Hematopoietic multipotent progenitor cell (in vitro differentiated cells): ENCODE measurements at regions not wholly inside any gene's neighbourhood (a gene's known extent, or its start where the extent isn't known, plus 50 kb on each side); places are given as distances from the start of the nearest gene placed in this dataset.
A peak's percentile ranks its signal among the peaks of the same experiment; 100 is the strongest.

Source experiments
- DNase-seq, 3 donors: peaks; one replicate each; pipeline ENCODE4 v3.0.0-alpha.2; 2011 to 2015; ENCODE audit warnings: low read depth in 2 of 3, low spot score in 2 of 3

GRCh38 chr10:33532901-33533300, 198.4 kb upstream of the NRP1 start:
- DNase-seq: no peak

DNA sequence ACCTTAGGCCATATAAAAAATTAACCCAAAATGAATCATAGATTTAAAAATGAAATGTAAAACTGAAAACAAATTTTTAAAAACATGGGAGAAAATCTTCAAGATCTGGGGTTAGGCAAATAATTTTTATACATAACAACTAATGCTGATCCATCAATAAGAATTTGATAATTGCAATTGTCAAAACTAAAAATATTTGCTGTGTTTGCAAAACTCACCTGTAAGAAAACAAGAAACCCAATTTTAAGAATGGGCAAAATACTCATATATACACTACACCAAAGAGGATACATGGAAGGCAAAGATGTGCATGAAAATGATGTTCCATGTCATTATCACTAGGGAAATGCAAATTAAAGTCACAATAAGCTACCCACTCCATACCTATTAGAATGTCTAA, 194.8 kb upstream of the NRP1 start:
- DNase-seq: no peak

DNA sequence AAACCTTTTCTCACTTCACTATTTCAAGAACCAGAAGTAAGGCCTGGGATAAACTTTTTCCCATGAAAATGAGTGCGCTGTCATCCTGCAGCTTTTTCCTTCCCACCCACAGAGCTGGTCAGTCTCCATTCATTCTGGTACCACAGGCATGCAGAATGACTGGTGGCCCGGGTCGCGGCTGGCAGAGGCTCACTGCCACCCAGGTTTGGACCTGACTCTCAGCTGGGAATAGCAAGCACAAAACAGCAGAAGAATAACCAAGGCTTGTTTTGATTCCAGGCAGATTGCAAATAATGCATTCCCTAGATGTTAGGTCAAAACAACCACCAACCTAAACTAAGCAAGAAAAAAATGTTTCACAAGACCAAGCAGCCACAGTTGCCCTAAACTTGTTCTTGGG, 190.5 kb upstream of the NRP1 start:
- no peak for DNase-seq

DNA sequence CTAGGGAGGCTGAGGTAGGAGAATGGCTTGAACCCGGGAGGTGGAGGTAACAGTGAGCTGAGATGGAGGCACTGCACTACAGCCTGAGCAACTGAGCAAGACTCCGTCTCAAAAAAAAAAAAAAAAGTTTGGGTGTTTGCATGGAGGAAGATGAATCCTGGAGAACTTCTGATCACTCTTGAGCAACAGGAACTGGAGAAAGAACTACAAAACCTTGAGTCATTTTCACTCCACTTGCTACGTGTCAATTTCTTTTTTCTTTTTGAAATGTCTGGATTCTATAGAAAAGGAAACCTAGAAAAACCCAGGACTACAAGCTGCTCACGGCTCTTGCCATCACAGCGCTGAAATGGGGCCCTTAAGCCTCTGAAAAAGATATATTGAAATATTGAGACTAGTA, 189.6 kb upstream of the NRP1 start:
- no peak for DNase-seq

- no peak for DNase-seq
Measured at GRCh38 chr10:33523236-33523792, 188.8 kb upstream of the NRP1 start.

GRCh38 chr10:33521904-33522303, 187.4 kb upstream of the NRP1 start:
- DNase-seq: no peak

- no peak for DNase-seq
Measured at GRCh38 chr10:33521062-33521461, 186.6 kb upstream of the NRP1 start.

- no peak for DNase-seq
Measured at GRCh38 chr10:33520223-33520622, 185.8 kb upstream of the NRP1 start.

DNA sequence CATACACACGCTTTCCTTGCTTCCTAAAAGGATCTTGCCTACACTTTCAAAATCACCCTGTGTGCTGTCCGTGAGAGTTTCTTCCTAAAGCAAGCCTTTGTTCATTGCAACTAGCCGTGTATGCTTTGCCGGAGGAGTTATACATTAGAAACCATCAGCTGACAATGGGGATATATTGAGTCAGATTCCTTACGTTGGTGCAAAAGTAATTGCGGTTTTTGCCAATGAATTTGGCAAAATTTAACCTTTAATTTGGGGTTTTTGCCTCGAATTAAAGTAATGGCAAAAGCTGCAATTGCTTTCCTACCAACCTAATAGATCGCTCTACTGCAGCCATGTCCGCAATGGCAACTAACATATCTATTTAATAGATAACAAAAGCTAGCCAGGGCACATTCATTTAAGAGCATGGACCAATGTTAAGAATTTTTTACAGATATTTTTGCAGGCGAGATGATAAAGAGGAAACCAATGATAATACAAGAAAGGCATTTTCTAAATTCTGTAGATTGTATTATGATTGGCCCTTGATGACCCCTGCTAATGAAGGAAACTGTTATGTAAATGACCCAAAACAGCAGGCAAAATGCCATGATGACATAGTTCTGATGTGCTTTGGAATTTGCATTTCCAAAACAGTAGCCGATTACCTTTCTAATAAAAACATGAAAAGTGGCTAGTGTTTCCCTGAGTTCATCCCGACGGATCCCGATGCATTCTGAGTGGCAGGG, 184.8 kb upstream of the NRP1 start:
- no peak for DNase-seq

- no peak for DNase-seq
Measured at GRCh38 chr10:33510206-33510605, 175.7 kb upstream of the NRP1 start.

DNA sequence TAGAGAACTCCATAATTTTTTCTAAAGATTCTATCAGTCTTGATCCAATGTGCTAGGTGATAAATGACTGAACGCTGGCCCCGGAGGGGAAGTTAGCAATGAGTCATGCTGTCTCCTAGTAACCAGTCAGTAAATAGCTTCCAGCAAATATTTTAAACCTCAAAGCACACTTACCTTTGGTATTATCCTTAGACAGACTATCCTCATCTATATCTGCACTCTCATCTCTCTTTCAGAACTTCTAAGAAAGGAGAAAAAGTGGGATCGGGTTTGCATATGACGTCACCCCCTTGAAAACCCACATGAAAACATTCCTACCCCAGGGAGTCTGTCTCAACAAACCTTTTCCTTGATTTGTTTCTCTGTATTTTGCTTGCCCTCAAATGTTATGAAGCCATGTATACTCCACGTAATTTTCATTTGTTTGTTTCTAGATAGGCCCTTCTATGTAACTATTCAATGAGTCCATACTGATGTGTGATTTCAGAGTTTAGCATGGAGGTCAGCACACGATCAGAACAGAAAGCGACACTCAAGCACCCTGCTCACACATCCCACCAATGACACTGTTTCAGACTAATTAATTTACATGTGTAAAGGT, 174.9 kb upstream of the NRP1 start:
- DNase-seq: peak in 2 of 3 donors; percentile 74 to 81

GRCh38 chr10:33507662-33508425, 173.4 kb upstream of the NRP1 start:
- DNase-seq: no peak

DNA sequence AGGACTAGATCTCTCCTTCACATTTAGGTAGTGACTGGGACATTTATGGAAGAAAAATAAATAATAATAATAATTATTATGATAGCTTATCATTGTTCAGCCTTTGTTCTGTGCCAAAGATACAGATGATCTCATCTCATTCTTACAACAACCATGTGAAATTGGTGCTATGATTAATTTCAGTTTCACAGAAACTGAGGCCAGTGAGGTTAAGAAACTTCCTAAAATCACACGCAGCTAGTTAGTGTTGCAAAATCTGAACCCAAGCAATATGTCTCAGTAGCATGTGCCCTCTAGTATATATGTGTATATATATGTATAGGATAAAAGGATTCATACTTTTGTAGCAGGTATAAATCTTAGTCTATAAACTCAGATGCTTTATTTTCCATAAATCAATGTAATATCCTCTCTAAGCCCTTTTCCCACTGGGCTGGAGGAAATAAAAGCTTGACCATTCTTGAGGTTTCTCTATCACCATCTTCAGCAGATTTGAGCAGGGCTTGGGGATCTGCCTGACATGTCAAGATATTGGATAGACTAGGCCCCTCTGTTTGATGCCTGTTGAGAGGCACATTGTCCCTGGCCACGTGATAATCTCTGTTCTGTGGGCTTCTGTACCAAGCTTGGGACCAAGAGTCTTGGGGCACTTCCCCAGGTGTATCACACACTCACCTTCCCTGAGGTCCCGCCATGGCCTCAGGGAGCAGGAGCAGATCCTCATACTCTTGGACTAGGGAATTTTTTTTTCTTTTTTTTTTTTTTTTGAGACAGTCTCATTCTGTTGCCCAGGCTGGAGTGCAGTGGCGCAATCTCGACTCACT, 172.6 kb upstream of the NRP1 start:
- no peak for DNase-seq

- no peak for DNase-seq
Measured at GRCh38 chr10:33506391-33506790, 171.9 kb upstream of the NRP1 start.

GRCh38 chr10:33501161-33501560, 166.7 kb upstream of the NRP1 start:
- no peak for DNase-seq

DNA sequence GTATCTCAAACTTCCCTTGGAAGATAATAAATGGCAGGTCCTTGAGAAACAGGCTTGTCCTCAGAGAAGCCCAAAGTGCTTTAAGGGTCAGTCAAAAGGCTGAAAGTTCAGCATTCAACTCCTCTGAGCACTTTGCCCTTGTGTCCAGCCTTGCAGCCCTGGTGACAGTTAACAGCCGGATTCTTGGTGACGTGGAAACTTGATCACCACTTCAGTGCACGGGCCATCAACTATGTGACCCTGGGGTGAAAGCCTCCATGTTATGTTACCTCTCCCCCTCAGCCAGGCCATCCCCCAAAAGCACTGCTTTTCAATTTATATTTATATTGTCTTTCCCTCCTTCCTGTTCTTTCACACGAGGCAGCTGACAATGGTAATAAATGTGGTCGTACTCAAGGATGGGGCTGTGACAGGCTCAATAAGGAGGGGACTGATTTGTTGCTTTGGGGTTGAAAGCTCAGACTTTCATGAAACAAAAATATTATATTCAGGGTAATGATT, 164.0 kb upstream of the NRP1 start:
- DNase-seq: no peak

- DNase-seq: no peak
Measured at GRCh38 chr10:33497338-33497737, 162.9 kb upstream of the NRP1 start.

- DNase-seq: no peak
Measured at GRCh38 chr10:33496096-33496495, 161.6 kb upstream of the NRP1 start.

- DNase-seq: no peak
Measured at GRCh38 chr10:33494694-33495265, 160.3 kb upstream of the NRP1 start.

DNA sequence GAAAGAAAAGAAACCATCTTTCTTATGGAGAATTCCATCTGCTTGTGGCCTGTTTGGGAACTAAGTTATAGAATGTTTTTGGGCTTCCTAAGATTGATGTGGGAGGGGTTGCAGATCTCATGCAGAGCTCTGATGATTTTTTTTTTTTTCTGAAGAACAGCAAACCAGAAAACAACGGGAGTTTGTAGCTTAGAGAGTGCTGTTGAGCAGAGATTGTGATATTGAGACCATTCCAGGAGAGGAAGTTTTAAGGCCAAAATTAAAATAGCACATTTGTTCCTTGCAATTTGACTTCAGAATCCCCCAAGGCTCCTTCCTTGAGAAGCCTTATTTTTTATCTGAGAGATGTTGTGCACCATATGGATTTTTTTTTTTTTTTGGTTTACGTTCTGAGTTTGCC, 159.5 kb upstream of the NRP1 start:
- no peak for DNase-seq
